ENCODE measurements at regions not wholly inside any gene's neighbourhood (a gene's known extent, or its start where the extent isn't known, plus 50 kb on each side); places are given as distances from the start of the nearest gene placed in this dataset.
"Not testable (repeated sequence)": the region's sequence is repeated elsewhere in the genome, so short reads cannot be mapped to it uniquely, and the experiment has no call there.

GRCh38 chr7:149961878-149962277 lies 88.1 kb downstream of the ATP6V0E2 start:
- not testable (repeated sequence) for H4K5ac ChIP-seq (ENCODE audit: insufficient read length, low read depth, low read length); H3K14ac ChIP-seq (ENCODE audit: insufficient read depth, low read length); H3K4me3 Mint-ChIP-seq; H2BK20ac ChIP-seq (ENCODE audit: low read depth, low read length, poor library complexity, severe bottlenecking); H3K36me3 Mint-ChIP-seq (ENCODE audit: insufficient read depth in 1 of 3, low read depth in 3 of 3); H2BK5ac ChIP-seq (ENCODE audit: insufficient read length, low read length); H2AFZ ChIP-seq (ENCODE audit: low read length); H3T11ph ChIP-seq (ENCODE audit: low read length); H2BK120ac ChIP-seq (ENCODE audit: low read depth, low read length, poor library complexity, severe bottlenecking); H3K23me2 ChIP-seq (ENCODE audit: insufficient read length, low read depth, low read length, poor library complexity, severe bottlenecking); H2AK5ac ChIP-seq (ENCODE audit: insufficient read length, low read length); H4K20me1 ChIP-seq (ENCODE audit: control insufficient read depth, insufficient read depth, insufficient read length); H3K18ac ChIP-seq (ENCODE audit: insufficient read length, low read depth, low read length); H3K4me1 ChIP-seq (ENCODE audit: insufficient read depth, low read length); H3K79me2 ChIP-seq (ENCODE audit: insufficient read depth, low read length); H3K9ac ChIP-seq (ENCODE audit: extremely low read depth, insufficient read length, low read length); H3K27me3 ChIP-seq (ENCODE audit: insufficient read depth, low read length); H3K4me2 ChIP-seq (ENCODE audit: insufficient read depth, insufficient read length, low read length); H3K56ac ChIP-seq (ENCODE audit: insufficient read length, low read depth, low read length); H3K23ac ChIP-seq (ENCODE audit: insufficient read length, low read depth, low read length); H3K9me3 Mint-ChIP-seq; H2BK12ac ChIP-seq (ENCODE audit: insufficient read length, low read depth, low read length); H3K79me1 ChIP-seq (ENCODE audit: insufficient read depth, low read depth, low read length, poor library complexity, severe bottlenecking); DNase-seq; H3K27ac Mint-ChIP-seq; H4K91ac ChIP-seq (ENCODE audit: insufficient read length, low read depth, low read length); H2BK15ac ChIP-seq (ENCODE audit: low read depth, low read length); H3K4ac ChIP-seq (ENCODE audit: low read depth, low read length); H3K4me1 Mint-ChIP-seq; H3K9me3 ChIP-seq (ENCODE audit: control insufficient read depth, low read depth, low read length); H3K27ac ChIP-seq (ENCODE audit: insufficient read length, low read depth, low read length); H4K8ac ChIP-seq (replicated peaks; ENCODE audit: insufficient read length, low read depth, low read length)
- H3K27me3 Mint-ChIP-seq (ENCODE audit: low read depth) = peaks cover 18% of the 10 kb centered on the region
- WGBS (ENCODE audit: extremely low coverage, insufficient read length, low lambda C conversion rate) = no CpG with 5 or more reads among the region's 2 CpGs

- not testable (repeated sequence) for H2BK20ac ChIP-seq (ENCODE audit: low read depth, low read length, poor library complexity, severe bottlenecking); DNase-seq; H4K91ac ChIP-seq (ENCODE audit: insufficient read length, low read depth, low read length); H3K23me2 ChIP-seq (ENCODE audit: insufficient read length, low read depth, low read length, poor library complexity, severe bottlenecking); H2AFZ ChIP-seq (ENCODE audit: low read length); H3K18ac ChIP-seq (ENCODE audit: insufficient read length, low read depth, low read length); H2BK120ac ChIP-seq (ENCODE audit: low read depth, low read length, poor library complexity, severe bottlenecking); H2BK12ac ChIP-seq (ENCODE audit: insufficient read length, low read depth, low read length); H4K5ac ChIP-seq (ENCODE audit: insufficient read length, low read depth, low read length); H3K56ac ChIP-seq (ENCODE audit: insufficient read length, low read depth, low read length); H3K23ac ChIP-seq (ENCODE audit: insufficient read length, low read depth, low read length); H3K36me3 Mint-ChIP-seq (ENCODE audit: insufficient read depth in 1 of 3, low read depth in 3 of 3); H3K9ac ChIP-seq (ENCODE audit: extremely low read depth, insufficient read length, low read length); H3K27me3 ChIP-seq (ENCODE audit: insufficient read depth, low read length); H4K20me1 ChIP-seq (ENCODE audit: control insufficient read depth, insufficient read depth, insufficient read length); H3K4me2 ChIP-seq (ENCODE audit: insufficient read depth, insufficient read length, low read length); H3K14ac ChIP-seq (ENCODE audit: insufficient read depth, low read length); H2BK15ac ChIP-seq (ENCODE audit: low read depth, low read length); H3K79me2 ChIP-seq (ENCODE audit: insufficient read depth, low read length); H3K9me3 ChIP-seq (ENCODE audit: control insufficient read depth, low read depth, low read length); H3K4me1 ChIP-seq (ENCODE audit: insufficient read depth, low read length); H3K4me3 Mint-ChIP-seq; H3K27ac Mint-ChIP-seq; H2BK5ac ChIP-seq (ENCODE audit: insufficient read length, low read length); H3K9me3 Mint-ChIP-seq; H4K8ac ChIP-seq (replicated peaks; ENCODE audit: insufficient read length, low read depth, low read length); H3K4me1 Mint-ChIP-seq; H3T11ph ChIP-seq (ENCODE audit: low read length); H3K4ac ChIP-seq (ENCODE audit: low read depth, low read length); H3K79me1 ChIP-seq (ENCODE audit: insufficient read depth, low read depth, low read length, poor library complexity, severe bottlenecking); H3K27ac ChIP-seq (ENCODE audit: insufficient read length, low read depth, low read length); H2AK5ac ChIP-seq (ENCODE audit: insufficient read length, low read length)
- WGBS (ENCODE audit: extremely low coverage, insufficient read length, low lambda C conversion rate) = no CpG with 5 or more reads among the region's 8 CpGs
- H3K27me3 Mint-ChIP-seq (ENCODE audit: low read depth) = peaks cover 19% of the 10 kb centered on the region
Measured at GRCh38 chr7:149962685-149963319, 89.0 kb downstream of the ATP6V0E2 start.
